Hepatocyte (in vitro differentiated cells): ENCODE measurements at regions not wholly inside any gene's neighbourhood (a gene's known extent, or its start where the extent isn't known, plus 50 kb on each side); places are given as distances from the start of the nearest gene placed in this dataset.

ENCODE experiments used
- DNase-seq: peaks from one replicate; pipeline ENCODE4 v3.0.0-alpha.2; 2016; ENCODE audit warnings: low spot score
- H2AFZ ChIP-seq: fragments of 200-600 bp; sonication (generic); 2 replicates; pipeline ENCODE4 v1.6.0; 2016; ENCODE audit warnings: antibody characterized with exemption, mild to moderate bottlenecking
- H3K27ac ChIP-seq: fragments of 200-600 bp; sonication (generic); 2 replicates; pipeline ENCODE4 v1.5.1; 2016; ENCODE audit warnings: mild to moderate bottlenecking
- H3K27me3 ChIP-seq: fragments of 200-600 bp; sonication (generic); 2 replicates; pipeline ENCODE4 v1.6.1; 2016
- H3K36me3 ChIP-seq: fragments of 200-600 bp; sonication (generic); replicated peaks from 2 replicates; pipeline ENCODE4 v1.5.1; 2016; ENCODE audit warnings: low read depth; ENCODE audit not compliant: insufficient read depth
- H3K4me1 ChIP-seq: fragments of 200-600 bp; sonication (generic); 2 replicates; pipeline ENCODE4 v1.5.1; 2016; ENCODE audit warnings: mild to moderate bottlenecking, moderate library complexity; ENCODE audit not compliant: insufficient read depth
- H3K4me2 ChIP-seq: fragments of 200-600 bp; sonication (generic); 2 replicates; pipeline ENCODE4 v1.6.0; 2016
- H3K4me3 ChIP-seq: fragments of 200-600 bp; sonication (generic); 2 replicates; pipeline ENCODE4 v1.5.1; 2016; ENCODE audit warnings: mild to moderate bottlenecking
- H3K79me2 ChIP-seq: fragments of 200-600 bp; sonication (generic); 2 replicates; pipeline ENCODE4 v1.6.0; 2017; ENCODE audit warnings: mild to moderate bottlenecking
- H3K9me2 ChIP-seq: fragments of 200-600 bp; sonication (generic); replicated peaks from 2 replicates; pipeline ENCODE4 v1.6.0; 2017; ENCODE audit warnings: mild to moderate bottlenecking; ENCODE audit not compliant: insufficient read depth
- H3K9me3 ChIP-seq: fragments of 200-600 bp; sonication (generic); 2 replicates; pipeline ENCODE4 v1.5.1; 2016; ENCODE audit warnings: low read depth, mild to moderate bottlenecking
- H4K20me1 ChIP-seq: fragments of 200-600 bp; sonication (generic); 2 replicates; pipeline ENCODE4 v1.6.0; 2016; ENCODE audit warnings: mild to moderate bottlenecking; ENCODE audit not compliant: insufficient read depth, poor library complexity, severe bottlenecking
- EZH2 ChIP-seq: fragments of 200-600 bp; sonication (generic); IDR thresholded peaks from 2 replicates; pipeline ENCODE4 v1.6.1; 2016; ENCODE audit warnings: antibody characterized with exemption, mild to moderate bottlenecking, borderline replicate concordance
- EZH2phosphoT487 ChIP-seq: fragments of 200-600 bp; sonication (generic); IDR thresholded peaks from one replicate; pipeline ENCODE4 v1.6.1; 2018; ENCODE audit warnings: antibody characterized with exemption, mild to moderate bottlenecking, low read depth, moderate library complexity; ENCODE audit not compliant: unreplicated experiment, severe bottlenecking
- WGBS: methylation state at CpG from one replicate; pipeline ENCODE4 v1.1.6; 2016; ENCODE audit warnings: low lambda C conversion rate; ENCODE audit errors: missing lambda C conversion rate; 5-methylcytosine and 5-hydroxymethylcytosine counted together
- TF ChIP-seq, protein P1 (sequence below): fragments of 200-600 bp; sonication (generic); IDR thresholded peaks from 2 replicates; pipeline ENCODE4 v1.5.1; 2016; ENCODE audit warnings: antibody characterized with exemption, mild to moderate bottlenecking; ENCODE audit not compliant: poor library complexity

- Histone ChIP-seq H3K27ac (no peak overlapping the region), H3K4me3 (no peak overlapping the region), H3K79me2 (no peaks in the 10 kb centered on the region), H3K9me3 (no peaks in the 10 kb centered on the region), H3K4me1 (peaks cover 9% of the 10 kb centered on the region), H3K4me2 (no peak overlapping the region), H4K20me1 (no peaks in the 10 kb centered on the region), H3K27me3 (no peaks in the 10 kb centered on the region), H3K9me2 (no peaks in the 10 kb centered on the region), H3K36me3 (no peaks in the 10 kb centered on the region), H2AFZ (no peak overlapping the region)
- TF ChIP-seq EZH2phosphoT487 = no peak
- TF ChIP-seq EZH2 = no peak
- TF ChIP-seq, protein P1, sequence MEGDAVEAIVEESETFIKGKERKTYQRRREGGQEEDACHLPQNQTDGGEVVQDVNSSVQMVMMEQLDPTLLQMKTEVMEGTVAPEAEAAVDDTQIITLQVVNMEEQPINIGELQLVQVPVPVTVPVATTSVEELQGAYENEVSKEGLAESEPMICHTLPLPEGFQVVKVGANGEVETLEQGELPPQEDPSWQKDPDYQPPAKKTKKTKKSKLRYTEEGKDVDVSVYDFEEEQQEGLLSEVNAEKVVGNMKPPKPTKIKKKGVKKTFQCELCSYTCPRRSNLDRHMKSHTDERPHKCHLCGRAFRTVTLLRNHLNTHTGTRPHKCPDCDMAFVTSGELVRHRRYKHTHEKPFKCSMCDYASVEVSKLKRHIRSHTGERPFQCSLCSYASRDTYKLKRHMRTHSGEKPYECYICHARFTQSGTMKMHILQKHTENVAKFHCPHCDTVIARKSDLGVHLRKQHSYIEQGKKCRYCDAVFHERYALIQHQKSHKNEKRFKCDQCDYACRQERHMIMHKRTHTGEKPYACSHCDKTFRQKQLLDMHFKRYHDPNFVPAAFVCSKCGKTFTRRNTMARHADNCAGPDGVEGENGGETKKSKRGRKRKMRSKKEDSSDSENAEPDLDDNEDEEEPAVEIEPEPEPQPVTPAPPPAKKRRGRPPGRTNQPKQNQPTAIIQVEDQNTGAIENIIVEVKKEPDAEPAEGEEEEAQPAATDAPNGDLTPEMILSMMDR = no peak
- WGBS = 87% methylated on average over 2 of the region's 2 CpGs
- no peak for DNase-seq
Observed at GRCh38 chr3:152174876-152175527, 93.7 kb upstream of the MBNL1 start.

GRCh38 chr3:152175528-152175889 is 93.2 kb upstream of the MBNL1 start:
- Histone ChIP-seq H3K36me3 (no peaks in the 10 kb centered on the region), H4K20me1 (no peaks in the 10 kb centered on the region), H3K27me3 (no peaks in the 10 kb centered on the region), H3K4me1 (peaks cover 9% of the 10 kb centered on the region), H3K4me2 (no peak overlapping the region), H3K79me2 (no peaks in the 10 kb centered on the region), H3K9me2 (no peaks in the 10 kb centered on the region), H3K9me3 (no peaks in the 10 kb centered on the region), H3K4me3 (no peak overlapping the region), H3K27ac (no peak overlapping the region), H2AFZ (no peak overlapping the region)
- no peak for DNase-seq
- TF ChIP-seq, protein P1 = no peak
- TF ChIP-seq EZH2 (no peak), EZH2phosphoT487 (no peak)
- WGBS = 72% methylated on average over 2 of the region's 2 CpGs

- Histone ChIP-seq H3K36me3 (no peaks in the 10 kb centered on the region), H3K27ac (no peak overlapping the region), H3K79me2 (no peaks in the 10 kb centered on the region), H3K4me2 (no peak overlapping the region), H3K4me1 (peaks cover 9% of the 10 kb centered on the region), H2AFZ (no peak overlapping the region), H3K4me3 (no peak overlapping the region), H3K27me3 (no peaks in the 10 kb centered on the region), H3K9me2 (no peaks in the 10 kb centered on the region), H4K20me1 (no peaks in the 10 kb centered on the region), H3K9me3 (no peaks in the 10 kb centered on the region)
- WGBS = 88% methylated on average over 2 of the region's 2 CpGs
- no peak for TF ChIP-seq EZH2phosphoT487
- no peak for TF ChIP-seq EZH2
- TF ChIP-seq, protein P1 = no peak
- DNase-seq = no peak
Observed at GRCh38 chr3:152176241-152176640, 92.5 kb upstream of the MBNL1 start.

DNA sequence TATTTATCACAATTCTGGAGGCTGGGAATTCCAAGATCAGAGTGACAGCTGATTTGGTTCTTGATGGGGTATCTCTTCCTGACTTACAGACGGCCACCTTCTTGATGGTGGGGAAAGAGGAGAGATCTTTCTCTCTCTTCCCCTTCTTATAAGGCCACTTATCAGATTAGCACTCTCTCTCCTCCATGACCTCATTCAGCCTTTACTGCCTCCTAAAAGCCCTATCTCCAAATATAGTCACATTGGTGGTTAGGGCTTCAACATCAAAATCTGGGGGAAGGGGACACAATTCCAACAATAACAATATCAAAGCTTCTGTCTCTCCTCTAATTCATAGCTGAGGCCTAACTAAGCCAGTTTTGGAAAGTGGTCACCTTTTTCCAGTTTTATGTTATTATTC is 91.7 kb upstream of the MBNL1 start:
- H3K9me2 ChIP-seq = no peaks in the 10 kb centered on the region
- TF ChIP-seq EZH2phosphoT487 (no peak), EZH2 (no peak)
- TF ChIP-seq, protein P1 = no peak
- 93% methylated on average over 1 of the region's 1 CpG for WGBS
- no peaks in the 10 kb centered on the region for H3K36me3 ChIP-seq
- H4K20me1 ChIP-seq = no peaks in the 10 kb centered on the region
- no peaks in the 10 kb centered on the region for H3K27me3 ChIP-seq
- H3K4me1 ChIP-seq = peaks cover 9% of the 10 kb centered on the region
- no peak overlapping the region for H2AFZ ChIP-seq
- H3K9me3 ChIP-seq = no peaks in the 10 kb centered on the region
- H3K4me2 ChIP-seq = no peak overlapping the region
- H3K27ac ChIP-seq = no peak overlapping the region
- no peak for DNase-seq
- no peaks in the 10 kb centered on the region for H3K79me2 ChIP-seq
- H3K4me3 ChIP-seq = no peak overlapping the region
